ENCODE measurements at regions not wholly inside any gene's neighbourhood (a gene's known extent, or its start where the extent isn't known, plus 50 kb on each side); places are given as distances from the start of the nearest gene placed in this dataset.

GRCh38 chr11:105520706-105521345 is 89.0 kb upstream of the GRIA4 start:
- FAIRE-seq (no peak), DNase-seq (ENCODE audit: low read depth) (no peak)
- H3K4me3 ChIP-seq (ENCODE audit: low read depth, low read length): no peak overlapping the region
- H3K36me3 ChIP-seq (ENCODE audit: control insufficient read depth, insufficient read depth, low read length): no peaks in the 10 kb centered on the region
- H3K27me3 ChIP-seq (ENCODE audit: control insufficient read depth, insufficient read depth, low read length): no peaks in the 10 kb centered on the region
- TF ChIP-seq, protein P1, sequence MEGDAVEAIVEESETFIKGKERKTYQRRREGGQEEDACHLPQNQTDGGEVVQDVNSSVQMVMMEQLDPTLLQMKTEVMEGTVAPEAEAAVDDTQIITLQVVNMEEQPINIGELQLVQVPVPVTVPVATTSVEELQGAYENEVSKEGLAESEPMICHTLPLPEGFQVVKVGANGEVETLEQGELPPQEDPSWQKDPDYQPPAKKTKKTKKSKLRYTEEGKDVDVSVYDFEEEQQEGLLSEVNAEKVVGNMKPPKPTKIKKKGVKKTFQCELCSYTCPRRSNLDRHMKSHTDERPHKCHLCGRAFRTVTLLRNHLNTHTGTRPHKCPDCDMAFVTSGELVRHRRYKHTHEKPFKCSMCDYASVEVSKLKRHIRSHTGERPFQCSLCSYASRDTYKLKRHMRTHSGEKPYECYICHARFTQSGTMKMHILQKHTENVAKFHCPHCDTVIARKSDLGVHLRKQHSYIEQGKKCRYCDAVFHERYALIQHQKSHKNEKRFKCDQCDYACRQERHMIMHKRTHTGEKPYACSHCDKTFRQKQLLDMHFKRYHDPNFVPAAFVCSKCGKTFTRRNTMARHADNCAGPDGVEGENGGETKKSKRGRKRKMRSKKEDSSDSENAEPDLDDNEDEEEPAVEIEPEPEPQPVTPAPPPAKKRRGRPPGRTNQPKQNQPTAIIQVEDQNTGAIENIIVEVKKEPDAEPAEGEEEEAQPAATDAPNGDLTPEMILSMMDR (IDR thresholded peaks at IDR 0.05; ENCODE audit: insufficient read depth, low read length, severe bottlenecking): no peak

- no peak for FAIRE-seq
- DNase-seq (ENCODE audit: low read depth): no peak
- TF ChIP-seq, protein P1 (IDR thresholded peaks at IDR 0.05; ENCODE audit: insufficient read depth, low read length, severe bottlenecking): no peak
- Histone ChIP-seq H3K36me3 (ENCODE audit: control insufficient read depth, insufficient read depth, low read length) (no peaks in the 10 kb centered on the region), H3K4me3 (ENCODE audit: low read depth, low read length) (no peak overlapping the region), H3K27me3 (ENCODE audit: control insufficient read depth, insufficient read depth, low read length) (no peaks in the 10 kb centered on the region)
Measured at GRCh38 chr11:105507496-105508254, 102.2 kb upstream of the GRIA4 start.

DNA sequence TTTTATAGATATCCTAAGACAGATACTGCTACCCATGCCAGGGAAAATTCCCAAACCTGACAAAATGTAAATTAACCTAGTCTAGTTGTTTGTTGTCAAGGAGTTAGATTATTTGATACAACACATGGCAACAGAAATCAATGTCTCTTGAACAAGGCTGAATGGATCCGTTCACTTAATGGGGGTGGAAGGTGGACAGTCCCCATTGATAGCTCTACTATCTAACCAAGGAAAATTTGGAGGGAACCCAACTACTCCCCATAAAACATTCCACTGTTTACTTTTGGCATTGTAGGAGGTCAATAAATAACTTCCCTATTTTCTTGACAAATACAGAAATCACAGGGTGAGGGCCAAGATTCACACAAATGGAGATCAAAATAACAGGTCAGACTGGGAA is 117.9 kb upstream of the GRIA4 start:
- DNase-seq (ENCODE audit: low read depth) (no peak), FAIRE-seq (no peak)
- TF ChIP-seq, protein P1 (IDR thresholded peaks at IDR 0.05; ENCODE audit: insufficient read depth, low read length, severe bottlenecking): no peak
- H3K4me3 ChIP-seq (ENCODE audit: low read depth, low read length): no peak overlapping the region
- no peaks in the 10 kb centered on the region for H3K27me3 ChIP-seq (ENCODE audit: control insufficient read depth, insufficient read depth, low read length)
- H3K36me3 ChIP-seq (ENCODE audit: control insufficient read depth, insufficient read depth, low read length): no peaks in the 10 kb centered on the region

DNA sequence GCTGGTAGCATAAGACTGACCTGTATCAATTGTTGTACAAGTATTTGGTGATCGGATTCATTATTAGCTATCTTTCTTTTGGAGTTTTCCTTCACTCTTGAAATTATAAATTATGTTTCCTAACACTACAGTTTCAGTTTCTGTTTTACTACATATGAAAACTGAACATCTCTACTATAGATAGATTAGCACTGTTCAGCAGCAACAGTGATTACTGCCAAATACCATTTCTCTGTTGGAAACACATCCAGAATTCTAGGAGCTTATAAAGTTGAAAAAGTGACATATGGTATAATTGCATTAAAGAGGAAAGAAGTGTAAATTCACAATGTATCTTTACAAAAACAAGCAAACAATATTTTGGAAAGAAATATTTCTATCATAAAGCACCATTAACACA is 118.5 kb upstream of the GRIA4 start:
- no peaks in the 10 kb centered on the region for H3K36me3 ChIP-seq (ENCODE audit: control insufficient read depth, insufficient read depth, low read length)
- no peak for DNase-seq (ENCODE audit: low read depth)
- no peaks in the 10 kb centered on the region for H3K27me3 ChIP-seq (ENCODE audit: control insufficient read depth, insufficient read depth, low read length)
- no peak overlapping the region for H3K4me3 ChIP-seq (ENCODE audit: low read depth, low read length)
- no peak for FAIRE-seq
- TF ChIP-seq, protein P1 (IDR thresholded peaks at IDR 0.05; ENCODE audit: insufficient read depth, low read length, severe bottlenecking): no peak

GRCh38 chr11:105490333-105490732 is 119.5 kb upstream of the GRIA4 start:
- H3K4me3 ChIP-seq (ENCODE audit: low read depth, low read length): no peak overlapping the region
- no peaks in the 10 kb centered on the region for H3K36me3 ChIP-seq (ENCODE audit: control insufficient read depth, insufficient read depth, low read length)
- no peaks in the 10 kb centered on the region for H3K27me3 ChIP-seq (ENCODE audit: control insufficient read depth, insufficient read depth, low read length)
- TF ChIP-seq, protein P1 (IDR thresholded peaks at IDR 0.05; ENCODE audit: insufficient read depth, low read length, severe bottlenecking): no peak
- FAIRE-seq (no peak), DNase-seq (ENCODE audit: low read depth) (no peak)
